ENCODE measurements at regions not wholly inside any gene's neighbourhood (a gene's known extent, or its start where the extent isn't known, plus 50 kb on each side); places are given as distances from the start of the nearest gene placed in this dataset.

GRCh38 chr9:102114557-102114956, 376.1 kb upstream of the GRIN3A start:
- no peak for DNase-seq

DNA sequence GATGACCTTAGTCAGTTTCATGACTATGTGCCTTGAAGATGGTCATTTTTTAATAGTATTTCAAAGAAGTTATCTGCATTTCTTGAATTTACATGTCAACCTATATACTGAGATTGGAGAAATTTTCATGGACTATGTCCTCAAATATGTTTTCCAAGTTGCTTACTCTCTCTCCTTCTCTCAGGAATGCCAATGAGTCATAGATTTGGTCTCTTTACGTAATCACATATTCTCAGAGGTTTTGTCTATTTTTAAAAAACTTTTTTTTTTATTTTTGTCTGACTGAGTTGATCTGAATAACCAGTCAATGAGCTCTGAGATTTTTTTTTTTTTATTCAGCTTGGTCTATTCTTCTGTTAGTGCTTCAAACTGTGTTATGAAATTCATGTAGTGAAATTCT, 374.7 kb upstream of the GRIN3A start:
- DNase-seq = no peak

- no peak for DNase-seq
Observed at GRCh38 chr9:102106439-102106838, 368.0 kb upstream of the GRIN3A start.

DNA sequence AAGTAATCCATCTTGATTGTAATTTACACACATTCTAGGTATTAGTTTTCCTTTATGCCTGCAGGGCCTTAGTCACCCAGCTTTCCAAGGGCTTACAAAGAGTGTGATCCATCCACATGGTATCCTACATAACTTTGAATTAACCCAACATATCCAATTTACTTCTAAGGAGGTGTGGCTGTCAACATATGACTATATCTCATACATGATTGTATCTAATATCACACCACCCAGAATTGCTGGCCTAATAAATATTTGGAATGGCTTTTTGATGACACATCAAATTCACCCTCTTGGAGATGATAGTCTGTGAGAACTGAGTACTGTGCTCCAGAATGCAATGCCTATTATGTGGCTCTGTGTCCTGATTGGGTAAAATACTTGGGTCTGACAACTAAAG, 363.3 kb upstream of the GRIN3A start:
- DNase-seq = no peak

DNA sequence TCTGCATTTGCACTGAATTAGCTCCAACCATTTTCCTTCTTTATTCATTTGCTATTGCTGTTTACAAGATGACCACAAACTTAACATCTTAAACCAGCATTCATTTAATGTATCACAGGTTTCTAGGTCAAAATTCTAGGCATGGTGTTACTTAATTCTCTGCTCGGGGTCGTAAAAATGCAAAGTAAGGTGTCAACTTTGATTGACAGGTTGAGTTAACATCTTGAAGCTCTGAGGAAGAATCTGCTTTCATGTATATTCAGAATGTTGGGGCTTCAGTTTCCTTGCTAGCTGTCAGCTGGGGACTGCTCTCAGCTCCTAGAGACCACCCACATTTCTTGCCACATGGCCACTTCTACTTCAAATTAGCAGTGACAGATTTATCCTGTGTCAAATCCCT, 348.7 kb upstream of the GRIN3A start:
- DNase-seq = no peak

GRCh38 chr9:102085548-102085947, 347.1 kb upstream of the GRIN3A start:
- DNase-seq = no peak

DNA sequence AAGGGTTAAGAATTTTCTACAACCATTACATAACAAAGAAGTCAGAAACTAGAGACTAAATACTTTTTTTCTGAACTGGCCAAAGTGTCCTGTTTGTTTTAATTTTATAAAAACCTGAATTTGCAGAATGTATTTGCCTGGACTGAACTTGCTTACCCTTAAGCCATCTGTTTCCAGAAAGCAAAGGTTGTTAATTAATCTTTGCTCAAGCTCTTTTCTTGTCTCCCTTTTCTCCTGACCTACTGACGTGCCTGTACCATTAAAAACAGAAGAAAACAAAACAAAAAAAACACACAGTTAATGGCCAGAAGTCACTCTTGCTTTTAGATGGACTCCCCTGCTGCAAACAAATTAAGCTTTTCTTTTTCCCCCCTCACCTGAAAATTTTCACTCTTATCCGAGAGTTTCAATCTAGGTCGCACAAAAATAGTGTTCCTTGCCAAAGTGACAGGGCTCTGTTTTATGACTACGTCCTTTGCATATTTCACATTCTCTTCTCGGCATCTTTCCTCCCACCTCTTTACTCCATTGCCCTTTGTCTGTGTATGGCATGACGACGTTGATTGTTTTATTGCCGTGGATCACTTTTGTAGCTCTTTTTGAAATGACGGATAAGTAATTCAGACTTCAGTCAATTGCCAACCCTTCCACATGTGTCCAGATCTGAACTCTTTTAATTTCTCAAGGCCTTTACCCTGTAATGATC, 333.8 kb upstream of the GRIN3A start:
- DNase-seq = no peak

- DNase-seq = no peak
Observed at GRCh38 chr9:102069969-102070368, 331.5 kb upstream of the GRIN3A start.

- DNase-seq = no peak
Observed at GRCh38 chr9:102054811-102055210, 316.4 kb upstream of the GRIN3A start.

- DNase-seq = no peak
Observed at GRCh38 chr9:102049586-102050246, 311.3 kb upstream of the GRIN3A start.

DNA sequence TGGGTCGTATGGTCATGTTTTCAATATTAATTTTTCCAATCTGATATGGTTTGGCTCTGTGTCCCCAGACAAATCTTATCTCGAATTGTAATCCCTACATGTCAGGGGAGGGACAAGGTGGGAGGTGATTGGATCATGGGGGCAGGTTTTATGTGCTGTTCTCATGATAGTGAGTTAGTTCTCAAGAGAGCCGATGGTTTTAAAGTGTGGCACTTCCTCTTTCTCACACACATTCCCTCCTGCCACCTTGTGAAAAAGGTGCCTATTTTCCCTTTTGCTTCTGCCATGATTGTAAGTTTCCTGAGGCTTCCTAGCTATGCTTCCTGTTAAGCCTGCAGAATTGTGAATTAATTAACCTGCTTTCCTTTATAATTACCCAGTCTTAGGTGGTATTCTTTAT, 309.1 kb upstream of the GRIN3A start:
- DNase-seq = no peak

DNA sequence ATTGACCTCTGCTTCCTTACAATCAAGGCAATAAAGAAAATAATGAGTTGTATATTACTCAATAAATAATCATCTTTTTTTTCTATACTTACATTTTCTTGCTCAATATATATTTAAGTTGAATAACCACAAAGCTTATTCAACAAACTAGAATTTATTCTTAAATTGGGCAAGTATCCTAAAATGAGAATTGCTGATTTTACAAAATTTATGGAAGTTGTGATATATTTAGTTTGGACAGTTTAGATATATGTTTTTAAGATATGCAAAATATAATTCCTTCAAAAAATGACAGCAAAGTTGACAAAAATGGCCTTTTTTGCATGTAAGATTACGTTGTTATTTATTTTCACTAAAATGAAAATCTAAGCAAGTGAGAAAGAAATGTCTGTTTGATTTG, 305.7 kb upstream of the GRIN3A start:
- DNase-seq = no peak

- no peak for DNase-seq
Observed at GRCh38 chr9:102038006-102038405, 299.6 kb upstream of the GRIN3A start.

GRCh38 chr9:102035929-102036328, 297.5 kb upstream of the GRIN3A start:
- no peak for DNase-seq

DNA sequence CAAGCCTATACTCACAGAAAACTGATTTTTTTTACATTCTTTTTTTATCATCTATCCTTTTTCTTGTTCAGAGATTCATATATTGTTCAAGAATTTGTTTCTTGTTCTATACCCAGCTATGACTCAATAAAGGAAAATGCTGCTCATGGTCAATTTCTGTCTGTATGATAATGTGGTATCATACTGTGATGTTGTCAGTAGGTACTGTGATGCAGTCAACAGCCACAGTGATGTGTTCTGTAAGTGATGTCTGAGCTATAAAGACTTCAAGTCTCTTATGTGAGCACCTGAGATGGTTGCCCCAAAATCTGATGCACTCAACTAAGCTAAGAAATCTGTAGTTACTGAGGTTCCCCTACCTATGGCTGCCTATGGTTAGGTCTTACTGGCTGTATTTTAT, 294.2 kb upstream of the GRIN3A start:
- DNase-seq = no peak

GRCh38 chr9:102000956-102001355, 262.5 kb upstream of the GRIN3A start:
- no peak for DNase-seq

GRCh38 chr9:101999441-101999840, 261.0 kb upstream of the GRIN3A start:
- DNase-seq = peak; percentile 77

GRCh38 chr9:101995231-101995630, 256.8 kb upstream of the GRIN3A start:
- no peak for DNase-seq

DNA sequence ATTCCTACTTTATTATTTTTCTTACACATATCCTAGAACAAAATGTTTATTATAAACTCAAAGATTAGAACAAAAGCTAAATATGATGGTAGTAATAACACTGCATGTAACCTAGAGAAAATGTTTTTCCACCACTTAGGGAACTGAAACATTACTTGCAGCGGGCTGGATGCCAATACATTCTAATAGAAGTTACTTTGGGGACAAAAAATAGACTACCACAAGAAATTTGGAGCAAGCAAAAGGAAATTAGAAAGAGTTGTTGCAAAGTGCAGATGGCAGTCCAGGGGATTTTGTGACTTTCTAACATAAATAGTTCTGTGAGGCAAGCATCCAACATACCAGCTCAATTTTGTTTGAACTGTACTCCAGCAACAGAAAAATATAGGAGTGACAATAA, 255.3 kb upstream of the GRIN3A start:
- DNase-seq = no peak

DNA sequence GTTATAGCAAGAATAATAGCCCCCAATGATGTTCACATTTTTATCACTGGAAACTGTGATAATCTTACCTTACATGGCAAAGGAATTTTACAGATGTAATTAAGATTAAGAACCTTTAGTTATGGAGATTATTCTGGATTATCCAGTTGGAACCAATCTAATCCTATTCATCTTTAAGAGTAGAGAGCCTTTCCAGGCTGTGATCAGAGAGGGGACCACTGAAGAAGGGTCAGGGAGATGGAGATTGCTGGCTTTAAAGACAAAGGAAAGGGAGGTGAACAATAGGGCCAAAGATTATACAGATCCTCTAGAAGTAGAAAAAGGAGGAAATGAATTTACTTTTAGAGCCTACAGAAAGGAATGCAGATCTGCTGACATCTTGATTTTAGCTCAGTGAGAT, 253.5 kb upstream of the GRIN3A start:
- no peak for DNase-seq

GRCh38 chr9:101977614-101978210, 239.3 kb upstream of the GRIN3A start:
- DNase-seq = peak; percentile 45

- DNase-seq = no peak
Observed at GRCh38 chr9:101970609-101971008, 232.2 kb upstream of the GRIN3A start.

GRCh38 chr9:101968392-101968791, 229.9 kb upstream of the GRIN3A start:
- DNase-seq = no peak

- no peak for DNase-seq
Observed at GRCh38 chr9:101966691-101967090, 228.2 kb upstream of the GRIN3A start.

- DNase-seq = no peak
Observed at GRCh38 chr9:101957705-101958104, 219.3 kb upstream of the GRIN3A start.
